ENCODE measurements at regions not wholly inside any gene's neighbourhood (a gene's known extent, or its start where the extent isn't known, plus 50 kb on each side); places are given as distances from the start of the nearest gene placed in this dataset.

DNA sequence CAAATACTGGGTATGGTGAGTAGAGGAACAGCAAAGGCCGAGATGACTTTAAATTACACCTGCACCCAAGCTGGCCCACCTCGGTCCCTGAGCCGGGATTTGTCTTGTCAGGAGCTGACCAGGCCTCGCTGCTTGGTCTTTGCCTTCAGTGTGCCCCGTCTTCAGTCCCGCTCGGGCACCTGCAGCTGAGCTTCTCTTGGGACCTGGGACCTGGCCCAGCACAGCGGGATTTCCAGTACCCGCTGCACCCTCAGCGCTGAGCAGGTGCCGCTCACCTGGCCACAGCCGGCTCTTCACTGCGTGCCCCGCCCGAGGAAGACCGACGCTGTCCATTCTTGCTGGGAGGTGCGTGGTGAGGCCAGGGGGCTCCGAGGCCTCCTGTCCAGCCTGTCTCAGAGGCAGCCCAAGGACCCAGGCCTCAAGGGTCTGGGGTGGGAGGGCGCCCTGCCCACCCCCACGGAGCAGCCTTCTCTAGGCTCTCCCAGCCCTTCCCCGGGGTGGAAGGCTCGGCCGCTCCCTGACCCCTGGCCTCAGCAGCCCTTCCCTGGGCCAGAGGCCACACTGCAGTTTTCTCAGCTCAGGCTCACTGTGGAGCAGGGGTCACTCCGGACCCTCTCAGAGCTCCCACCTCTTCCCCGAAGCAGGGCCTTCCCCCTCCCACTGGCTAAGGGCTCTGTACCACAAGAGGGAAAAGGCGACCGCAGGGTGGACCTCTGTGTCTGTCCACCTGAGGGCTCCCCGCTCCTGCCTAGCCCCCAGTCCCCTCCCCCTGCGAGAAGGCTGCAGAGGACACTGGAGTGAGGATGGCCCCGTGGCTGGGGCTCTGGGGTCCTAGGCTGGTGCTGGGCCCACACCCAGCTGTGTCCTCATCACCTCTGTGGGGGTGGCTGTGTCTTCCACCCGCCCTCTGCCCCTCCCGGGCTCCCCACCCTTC is 119.3 kb downstream of the RNASET2 start:
- in situ Hi-C loops (cut with MboI; ENCODE audit: low sequenced_read_pairs, unreplicated experiment): no loop called here
- TF ChIP-seq, protein P1, sequence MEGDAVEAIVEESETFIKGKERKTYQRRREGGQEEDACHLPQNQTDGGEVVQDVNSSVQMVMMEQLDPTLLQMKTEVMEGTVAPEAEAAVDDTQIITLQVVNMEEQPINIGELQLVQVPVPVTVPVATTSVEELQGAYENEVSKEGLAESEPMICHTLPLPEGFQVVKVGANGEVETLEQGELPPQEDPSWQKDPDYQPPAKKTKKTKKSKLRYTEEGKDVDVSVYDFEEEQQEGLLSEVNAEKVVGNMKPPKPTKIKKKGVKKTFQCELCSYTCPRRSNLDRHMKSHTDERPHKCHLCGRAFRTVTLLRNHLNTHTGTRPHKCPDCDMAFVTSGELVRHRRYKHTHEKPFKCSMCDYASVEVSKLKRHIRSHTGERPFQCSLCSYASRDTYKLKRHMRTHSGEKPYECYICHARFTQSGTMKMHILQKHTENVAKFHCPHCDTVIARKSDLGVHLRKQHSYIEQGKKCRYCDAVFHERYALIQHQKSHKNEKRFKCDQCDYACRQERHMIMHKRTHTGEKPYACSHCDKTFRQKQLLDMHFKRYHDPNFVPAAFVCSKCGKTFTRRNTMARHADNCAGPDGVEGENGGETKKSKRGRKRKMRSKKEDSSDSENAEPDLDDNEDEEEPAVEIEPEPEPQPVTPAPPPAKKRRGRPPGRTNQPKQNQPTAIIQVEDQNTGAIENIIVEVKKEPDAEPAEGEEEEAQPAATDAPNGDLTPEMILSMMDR (IDR thresholded peaks at IDR 0.05; ENCODE audit: borderline replicate concordance, control extremely low read depth, extremely low read depth, insufficient read depth, missing control alignments): no peak
- no peak for DNase-seq (ENCODE audit: low spot score)

GRCh38 chr6:166834049-166834448 is 122.3 kb downstream of the RNASET2 start:
- DNase-seq (ENCODE audit: low spot score): no peak
- TF ChIP-seq, protein P1 (IDR thresholded peaks at IDR 0.05; ENCODE audit: borderline replicate concordance, control extremely low read depth, extremely low read depth, insufficient read depth, missing control alignments): no peak
- in situ Hi-C loops (cut with MboI; ENCODE audit: low sequenced_read_pairs, unreplicated experiment): no loop called here

GRCh38 chr6:166830891-166831363 is 125.4 kb downstream of the RNASET2 start:
- no peak for DNase-seq (ENCODE audit: low spot score)
- TF ChIP-seq, protein P1 (IDR thresholded peaks at IDR 0.05; ENCODE audit: borderline replicate concordance, control extremely low read depth, extremely low read depth, insufficient read depth, missing control alignments): no peak
- in situ Hi-C loops (cut with MboI; ENCODE audit: low sequenced_read_pairs, unreplicated experiment): no loop called here

DNA sequence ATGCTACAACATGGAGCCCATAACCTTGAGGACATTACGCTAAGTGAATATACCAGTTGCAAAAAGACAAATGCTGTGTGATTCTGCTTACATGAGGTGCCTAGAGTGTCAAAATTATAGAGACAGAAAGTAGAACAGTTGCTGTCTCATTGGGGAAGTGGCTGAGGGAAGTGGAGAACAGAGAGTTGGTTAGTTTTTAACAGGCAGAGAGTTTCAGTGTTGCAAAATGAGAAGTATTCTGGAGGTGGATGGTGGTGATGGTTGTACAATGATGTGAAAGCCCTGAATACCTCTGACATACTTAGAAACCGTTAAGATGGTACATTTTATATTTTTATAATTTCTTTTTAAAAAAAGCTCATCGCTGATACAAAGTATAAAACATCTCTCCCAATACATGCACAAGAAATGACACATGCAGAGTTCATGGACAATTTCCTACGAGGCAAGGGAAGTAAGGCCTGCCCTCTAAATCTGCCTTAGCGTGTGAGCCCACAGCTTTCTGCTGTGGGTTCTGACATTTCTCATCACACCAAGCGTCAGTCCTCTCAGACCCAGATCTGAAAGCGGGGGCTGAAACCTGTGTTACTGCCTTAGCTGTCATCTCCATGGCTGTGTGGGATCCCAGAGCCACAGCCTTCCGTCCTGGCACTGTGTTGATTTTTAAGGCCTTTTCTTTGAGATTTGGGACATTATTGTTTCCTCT is 126.0 kb downstream of the RNASET2 start:
- DNase-seq (ENCODE audit: low spot score): peak; percentile 80
- in situ Hi-C loops (cut with MboI; ENCODE audit: low sequenced_read_pairs, unreplicated experiment): no loop called here
- TF ChIP-seq, protein P1 (IDR thresholded peaks at IDR 0.05; ENCODE audit: borderline replicate concordance, control extremely low read depth, extremely low read depth, insufficient read depth, missing control alignments): no peak

GRCh38 chr6:166826264-166826663 is 130.1 kb downstream of the RNASET2 start:
- no peak for DNase-seq (ENCODE audit: low spot score)
- in situ Hi-C loops (cut with MboI; ENCODE audit: low sequenced_read_pairs, unreplicated experiment): no loop called here
- TF ChIP-seq, protein P1 (IDR thresholded peaks at IDR 0.05; ENCODE audit: borderline replicate concordance, control extremely low read depth, extremely low read depth, insufficient read depth, missing control alignments): no peak

DNA sequence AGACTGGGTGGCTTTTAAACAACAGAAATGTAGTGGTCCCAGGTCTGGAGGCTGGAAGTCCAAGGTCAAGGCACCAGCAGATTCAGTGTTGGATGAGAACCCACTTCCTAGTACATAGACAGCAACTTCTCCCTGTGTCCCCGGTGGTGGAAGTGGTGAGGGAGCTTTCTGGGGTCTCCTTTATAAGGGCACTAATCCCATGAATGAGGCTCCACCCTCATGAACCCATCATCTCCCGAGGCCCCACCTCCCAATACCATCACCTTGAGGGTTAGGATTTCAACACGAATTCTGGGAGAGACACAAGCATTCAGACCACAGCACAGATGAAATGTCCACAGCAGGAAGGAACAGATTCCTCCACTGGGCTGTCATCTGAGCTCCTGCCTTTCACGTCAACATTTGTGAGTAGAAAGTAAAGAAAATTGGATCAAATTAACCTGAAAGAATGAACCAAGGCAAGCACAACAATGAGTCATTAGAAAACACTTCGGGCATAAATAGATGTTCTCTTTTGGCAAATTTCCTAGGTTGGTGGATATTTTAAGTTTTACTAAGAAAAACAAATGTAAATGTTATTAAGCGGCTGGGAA is 130.7 kb downstream of the RNASET2 start:
- DNase-seq (ENCODE audit: low spot score): no peak
- in situ Hi-C loops (cut with MboI; ENCODE audit: low sequenced_read_pairs, unreplicated experiment): no loop called here
- TF ChIP-seq, protein P1 (IDR thresholded peaks at IDR 0.05; ENCODE audit: borderline replicate concordance, control extremely low read depth, extremely low read depth, insufficient read depth, missing control alignments): no peak
